ENCODE measurements at regions not wholly inside any gene's neighbourhood (a gene's known extent, or its start where the extent isn't known, plus 50 kb on each side); places are given as distances from the start of the nearest gene placed in this dataset.
A peak's percentile ranks its signal among the peaks of the same experiment; 100 is the strongest.
"Not testable (repeated sequence)": the region's sequence is repeated elsewhere in the genome, so short reads cannot be mapped to it uniquely, and the experiment has no call there.

DNA sequence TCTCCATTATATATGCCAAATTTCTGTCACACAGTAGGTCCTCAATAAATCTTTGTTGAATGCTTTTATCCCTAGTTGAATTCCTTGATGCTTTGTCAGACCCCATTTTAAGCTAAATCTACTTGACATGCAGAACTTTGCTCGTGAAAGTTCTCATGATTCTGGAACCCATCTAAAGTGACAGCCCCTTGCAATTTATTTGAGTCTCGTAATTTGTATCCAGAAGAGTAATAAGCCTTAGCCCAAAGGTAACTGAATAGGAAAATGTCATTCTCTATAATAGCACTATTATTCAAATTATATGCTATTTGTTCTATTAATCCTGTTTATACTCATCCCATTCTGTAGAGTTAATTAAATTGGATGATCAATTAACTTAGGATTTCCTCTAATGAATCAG, 466.6 kb upstream of the OLFM3 start:
- no peak for TF ChIP-seq CTCF (conservative IDR thresholded peaks at IDR 0.05)
- no peak overlapping the region for H3K27ac ChIP-seq

- H3K27ac ChIP-seq, result not testable (repeated sequence)
Observed at GRCh38 chr1:102442317-102442716, 445.6 kb upstream of the OLFM3 start.

DNA sequence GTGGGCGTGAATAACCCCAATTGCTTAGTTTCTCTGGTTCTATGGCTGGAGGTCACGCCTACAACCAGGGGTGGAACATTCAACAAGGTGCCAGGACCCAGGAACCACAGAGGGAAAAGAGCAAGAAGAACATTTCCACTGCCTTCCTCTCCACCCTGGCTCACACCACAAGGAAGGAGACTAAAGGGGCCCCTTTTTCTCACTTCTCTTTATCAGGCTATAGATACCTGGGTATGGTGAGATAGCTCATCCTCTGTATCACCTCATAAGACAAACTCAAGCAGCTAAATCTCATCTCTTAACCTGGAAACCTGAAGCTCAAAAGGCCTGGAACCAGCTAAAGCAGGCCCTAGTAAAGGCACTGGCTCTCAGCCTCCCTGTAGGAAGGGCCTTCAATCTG, 438.8 kb upstream of the OLFM3 start:
- no peak overlapping the region for H3K27ac ChIP-seq
- no peak for TF ChIP-seq CTCF (conservative IDR thresholded peaks at IDR 0.05)
- no peak for TF ChIP-seq ZFX (IDR thresholded peaks at IDR 0.05)

- TF ChIP-seq ZFX (IDR thresholded peaks at IDR 0.05) (no peak), CTCF (conservative IDR thresholded peaks at IDR 0.05) (peak; percentile 78)
- H3K27ac ChIP-seq, result no peak overlapping the region
Observed at GRCh38 chr1:102434421-102434820, 437.7 kb upstream of the OLFM3 start.

GRCh38 chr1:102431253-102431652, 434.5 kb upstream of the OLFM3 start:
- no peak for TF ChIP-seq CTCF (conservative IDR thresholded peaks at IDR 0.05)
- no peak for TF ChIP-seq ZFX (IDR thresholded peaks at IDR 0.05)
- no peak overlapping the region for H3K27ac ChIP-seq

DNA sequence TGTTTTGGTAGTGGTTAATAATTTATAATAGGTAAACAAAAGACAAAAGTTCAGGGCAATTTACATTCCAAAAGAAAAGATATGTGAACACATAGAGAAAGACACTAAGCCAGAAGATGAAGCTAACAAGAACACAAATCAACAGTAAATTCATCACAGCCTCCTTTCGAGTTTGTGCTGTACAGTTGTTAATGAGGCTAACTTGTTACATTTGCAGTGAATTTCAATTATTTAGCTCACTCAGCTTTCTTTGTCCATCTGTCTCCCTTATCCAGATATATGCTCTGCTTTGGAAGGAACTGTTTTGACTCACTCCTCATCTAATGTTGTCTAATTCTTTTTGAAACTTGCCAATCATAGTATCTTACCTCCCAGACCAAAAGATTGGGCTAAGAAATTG, 423.3 kb upstream of the OLFM3 start:
- TF ChIP-seq ZFX (IDR thresholded peaks at IDR 0.05) (no peak), CTCF (conservative IDR thresholded peaks at IDR 0.05) (no peak)
- no peak overlapping the region for H3K27ac ChIP-seq

Measured in C4-2B (cell line).